ENCODE measurements at regions not wholly inside any gene's neighbourhood (a gene's known extent, or its start where the extent isn't known, plus 50 kb on each side); places are given as distances from the start of the nearest gene placed in this dataset.

DNA sequence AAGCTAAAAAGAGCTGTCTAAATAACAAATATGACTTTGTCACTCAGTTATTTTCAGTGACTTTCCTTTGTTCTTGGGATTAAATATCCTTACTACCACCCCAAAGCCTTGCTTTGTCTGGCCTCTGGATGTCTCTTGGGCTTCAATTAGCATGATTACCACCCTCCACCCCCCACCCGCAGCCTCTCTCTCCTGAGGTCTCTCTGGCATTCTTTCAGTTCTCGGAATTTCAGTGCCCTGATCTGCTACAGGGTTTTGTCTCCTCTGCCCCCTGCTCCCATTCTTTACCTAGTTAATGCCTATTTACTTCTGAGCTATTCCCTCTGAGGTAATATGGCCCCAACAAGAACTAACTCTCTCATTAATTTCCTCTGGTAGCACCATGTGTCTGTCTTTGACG is 376.4 kb downstream of the DEPDC1B start:
- Histone ChIP-seq H2AFZ (ENCODE audit: low read depth, low read length) (no peak overlapping the region), H3K36me3 (ENCODE audit: control insufficient read depth in 1 of 2, insufficient read depth in 2 of 2, low read depth in 1 of 2, low read length in 2 of 2) (no peaks in the 10 kb centered on the region), H4K8ac (ENCODE audit: low read length) (no peak overlapping the region), H3K14ac (ENCODE audit: low read length in 2 of 2) (no peak overlapping the region), H2BK15ac (ENCODE audit: low read depth, poor library complexity, severe bottlenecking) (no peak overlapping the region), H3K4me1 (ENCODE audit: control insufficient read depth, insufficient read depth, low read depth, low read length) (no peaks in the 10 kb centered on the region), H4K91ac (ENCODE audit: low read length) (no peak overlapping the region), H3K4ac (ENCODE audit: low read depth in 1 of 2, low read length in 2 of 2) (no peak overlapping the region), H2BK120ac (ENCODE audit: low read depth, low read length) (no peak overlapping the region), H3K27ac (ENCODE audit: low read length, poor library complexity, severe bottlenecking) (no peak overlapping the region), H2BK12ac (ENCODE audit: low read length in 2 of 2) (no peak overlapping the region), H3K9me3 (ENCODE audit: control insufficient read depth, low read length) (peaks cover 7% of the 10 kb centered on the region), H3K9ac (ENCODE audit: low read length) (no peak overlapping the region), H3K18ac (ENCODE audit: low read depth in 1 of 2, low read length in 2 of 2) (no peak overlapping the region), H2BK5ac (ENCODE audit: low read depth, low read length, poor library complexity, severe bottlenecking) (no peak overlapping the region), H3K23ac (ENCODE audit: low read length in 2 of 2) (no peak overlapping the region), H2AK5ac (ENCODE audit: low read length, severe bottlenecking) (no peak overlapping the region), H3K4me2 (ENCODE audit: low read length, poor library complexity, severe bottlenecking) (no peak overlapping the region), H3K4me3 (ENCODE audit: insufficient read depth in 1 of 2, low read depth in 1 of 2, low read length in 2 of 2) (no peak overlapping the region), H3K79me1 (replicated peaks; ENCODE audit: low read length, poor library complexity, severe bottlenecking) (no peaks in the 10 kb centered on the region), H3K27me3 (ENCODE audit: control insufficient read depth in 1 of 2, insufficient read depth in 1 of 2, low read length in 2 of 2) (no peaks in the 10 kb centered on the region)
- DNase-seq: no peak
- WGBS: 80% methylated on average over 3 of the region's 3 CpGs

DNA sequence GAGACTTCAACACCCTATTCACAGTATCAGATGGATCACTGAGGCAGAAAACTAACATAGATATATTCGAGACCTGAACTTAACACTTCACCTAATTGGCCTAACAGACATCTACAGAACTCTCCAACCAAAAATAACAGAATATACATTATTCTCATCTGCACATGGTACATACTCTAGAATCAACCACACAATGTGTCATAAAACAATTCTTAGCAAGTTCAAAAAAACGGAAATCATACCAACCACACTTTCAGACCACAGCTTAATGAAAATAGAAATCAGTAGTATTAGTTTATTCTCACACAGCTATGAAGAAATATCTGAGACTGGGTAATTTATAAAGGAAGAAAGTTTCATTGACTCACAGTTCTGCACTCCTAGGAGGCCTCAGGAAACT is 387.9 kb downstream of the DEPDC1B start:
- Histone ChIP-seq H3K18ac (ENCODE audit: low read depth in 1 of 2, low read length in 2 of 2) (no peak overlapping the region), H3K23ac (ENCODE audit: low read length in 2 of 2) (no peak overlapping the region), H3K27ac (ENCODE audit: low read length, poor library complexity, severe bottlenecking) (no peak overlapping the region), H3K36me3 (ENCODE audit: control insufficient read depth in 1 of 2, insufficient read depth in 2 of 2, low read depth in 1 of 2, low read length in 2 of 2) (no peaks in the 10 kb centered on the region), H2BK15ac (ENCODE audit: low read depth, poor library complexity, severe bottlenecking) (no peak overlapping the region), H3K4me1 (ENCODE audit: control insufficient read depth, insufficient read depth, low read depth, low read length) (no peaks in the 10 kb centered on the region), H3K4me3 (ENCODE audit: insufficient read depth in 1 of 2, low read depth in 1 of 2, low read length in 2 of 2) (no peak overlapping the region), H3K27me3 (ENCODE audit: control insufficient read depth in 1 of 2, insufficient read depth in 1 of 2, low read length in 2 of 2) (no peaks in the 10 kb centered on the region), H2BK12ac (ENCODE audit: low read length in 2 of 2) (no peak overlapping the region), H2AK5ac (ENCODE audit: low read length, severe bottlenecking) (no peak overlapping the region), H4K91ac (ENCODE audit: low read length) (no peak overlapping the region), H3K9me3 (ENCODE audit: control insufficient read depth, low read length) (no peaks in the 10 kb centered on the region), H3K79me1 (replicated peaks; ENCODE audit: low read length, poor library complexity, severe bottlenecking) (no peaks in the 10 kb centered on the region), H3K9ac (ENCODE audit: low read length) (no peak overlapping the region), H4K8ac (ENCODE audit: low read length) (no peak overlapping the region), H2BK5ac (ENCODE audit: low read depth, low read length, poor library complexity, severe bottlenecking) (no peak overlapping the region), H3K4ac (ENCODE audit: low read depth in 1 of 2, low read length in 2 of 2) (no peak overlapping the region), H3K14ac (ENCODE audit: low read length in 2 of 2) (no peak overlapping the region), H2BK120ac (ENCODE audit: low read depth, low read length) (no peak overlapping the region), H2AFZ (ENCODE audit: low read depth, low read length) (no peak overlapping the region), H3K4me2 (ENCODE audit: low read length, poor library complexity, severe bottlenecking) (no peak overlapping the region)
- no peak for DNase-seq
- WGBS: 83% methylated on average over 1 of the region's 2 CpGs

- no peak overlapping the region for H2BK12ac ChIP-seq (ENCODE audit: low read length in 2 of 2)
Observed at GRCh38 chr5:60299944-60300343, 400.0 kb downstream of the DEPDC1B start.

DNA sequence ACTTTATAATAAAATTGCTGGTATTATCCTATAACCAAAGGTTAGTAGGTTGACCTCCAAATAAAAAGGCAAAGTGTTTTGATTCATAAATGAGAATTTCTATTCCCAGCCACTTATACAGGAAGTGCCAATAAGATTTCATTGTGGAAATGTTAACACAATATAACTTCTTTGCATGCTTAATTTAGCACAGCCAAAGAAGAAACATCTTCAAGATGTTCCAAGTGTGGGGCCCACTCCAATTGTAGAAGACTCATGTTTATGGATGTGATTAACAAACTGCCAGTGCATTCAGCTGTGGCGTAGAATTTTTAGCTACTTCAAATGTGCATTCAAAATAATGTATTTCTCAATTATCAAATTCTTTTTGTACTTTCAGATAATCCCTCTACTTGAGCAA is 402.3 kb downstream of the DEPDC1B start:
- no peak overlapping the region for H3K23ac ChIP-seq (ENCODE audit: low read length in 2 of 2)

More at GRCh38 chr5:60299944-60300343, 400.0 kb downstream of the DEPDC1B start:
- H3K4me3 ChIP-seq (ENCODE audit: insufficient read depth in 1 of 2, low read depth in 1 of 2, low read length in 2 of 2): no peak overlapping the region
- H3K9ac ChIP-seq (ENCODE audit: low read length): no peak overlapping the region
- H3K9me3 ChIP-seq (ENCODE audit: control insufficient read depth, low read length): no peaks in the 10 kb centered on the region
- no peak for DNase-seq
- 89% methylated on average over 2 of the region's 2 CpGs for WGBS
- H3K79me1 ChIP-seq (replicated peaks; ENCODE audit: low read length, poor library complexity, severe bottlenecking): no peaks in the 10 kb centered on the region
- H3K36me3 ChIP-seq (ENCODE audit: control insufficient read depth in 1 of 2, insufficient read depth in 2 of 2, low read depth in 1 of 2, low read length in 2 of 2): no peaks in the 10 kb centered on the region
- no peak overlapping the region for H3K27ac ChIP-seq (ENCODE audit: low read length, poor library complexity, severe bottlenecking)
- no peak overlapping the region for H3K4me2 ChIP-seq (ENCODE audit: low read length, poor library complexity, severe bottlenecking)
- H3K23ac ChIP-seq (ENCODE audit: low read length in 2 of 2): no peak overlapping the region
- H3K18ac ChIP-seq (ENCODE audit: low read depth in 1 of 2, low read length in 2 of 2): no peak overlapping the region
- no peak overlapping the region for H3K14ac ChIP-seq (ENCODE audit: low read length in 2 of 2)
- H2BK120ac ChIP-seq (ENCODE audit: low read depth, low read length): no peak overlapping the region
- H4K91ac ChIP-seq (ENCODE audit: low read length): no peak overlapping the region
- H2AFZ ChIP-seq (ENCODE audit: low read depth, low read length): no peak overlapping the region
- no peak overlapping the region for H2BK5ac ChIP-seq (ENCODE audit: low read depth, low read length, poor library complexity, severe bottlenecking)
- no peak overlapping the region for H2AK5ac ChIP-seq (ENCODE audit: low read length, severe bottlenecking)
- H3K4me1 ChIP-seq (ENCODE audit: control insufficient read depth, insufficient read depth, low read depth, low read length): no peaks in the 10 kb centered on the region
- H4K8ac ChIP-seq (ENCODE audit: low read length): no peak overlapping the region
- no peak overlapping the region for H2BK15ac ChIP-seq (ENCODE audit: low read depth, poor library complexity, severe bottlenecking)
- no peaks in the 10 kb centered on the region for H3K27me3 ChIP-seq (ENCODE audit: control insufficient read depth in 1 of 2, insufficient read depth in 1 of 2, low read length in 2 of 2)
- H3K4ac ChIP-seq (ENCODE audit: low read depth in 1 of 2, low read length in 2 of 2): no peak overlapping the region

More for the DNA sequence above, 402.3 kb downstream of the DEPDC1B start:
- Histone ChIP-seq H2AK5ac (ENCODE audit: low read length, severe bottlenecking) (no peak overlapping the region), H3K4ac (ENCODE audit: low read depth in 1 of 2, low read length in 2 of 2) (no peak overlapping the region), H3K9me3 (ENCODE audit: control insufficient read depth, low read length) (no peaks in the 10 kb centered on the region), H3K27ac (ENCODE audit: low read length, poor library complexity, severe bottlenecking) (no peak overlapping the region), H3K4me1 (ENCODE audit: control insufficient read depth, insufficient read depth, low read depth, low read length) (no peaks in the 10 kb centered on the region), H3K36me3 (ENCODE audit: control insufficient read depth in 1 of 2, insufficient read depth in 2 of 2, low read depth in 1 of 2, low read length in 2 of 2) (no peaks in the 10 kb centered on the region), H2BK120ac (ENCODE audit: low read depth, low read length) (no peak overlapping the region), H2BK15ac (ENCODE audit: low read depth, poor library complexity, severe bottlenecking) (no peak overlapping the region), H3K4me2 (ENCODE audit: low read length, poor library complexity, severe bottlenecking) (no peak overlapping the region), H3K27me3 (ENCODE audit: control insufficient read depth in 1 of 2, insufficient read depth in 1 of 2, low read length in 2 of 2) (no peaks in the 10 kb centered on the region), H3K14ac (ENCODE audit: low read length in 2 of 2) (no peak overlapping the region), H2BK5ac (ENCODE audit: low read depth, low read length, poor library complexity, severe bottlenecking) (no peak overlapping the region), H4K91ac (ENCODE audit: low read length) (no peak overlapping the region), H3K18ac (ENCODE audit: low read depth in 1 of 2, low read length in 2 of 2) (no peak overlapping the region), H3K79me1 (replicated peaks; ENCODE audit: low read length, poor library complexity, severe bottlenecking) (no peaks in the 10 kb centered on the region), H2BK12ac (ENCODE audit: low read length in 2 of 2) (no peak overlapping the region), H2AFZ (ENCODE audit: low read depth, low read length) (no peak overlapping the region), H3K9ac (ENCODE audit: low read length) (no peak overlapping the region), H3K4me3 (ENCODE audit: insufficient read depth in 1 of 2, low read depth in 1 of 2, low read length in 2 of 2) (no peak overlapping the region), H4K8ac (ENCODE audit: low read length) (no peak overlapping the region)
- no peak for DNase-seq
- no CpG with 5 or more reads among the region's 1 CpG for WGBS
